Kidney (tissue), 13 donors: ENCODE measurements at regions not wholly inside any gene's neighbourhood (a gene's known extent, or its start where the extent isn't known, plus 50 kb on each side); places are given as distances from the start of the nearest gene placed in this dataset.

Source experiments
- DNase-seq, 5 donors: peaks; one replicate each; pipeline ENCODE4 v3.0.0-alpha.2; 2013 to 2020
- FAIRE-seq: peaks from 2 replicates; lab custom pipeline; 2012; peaks lifted over from hg19 to GRCh38; lab: Jason Lieb, UNC
- H3K27ac ChIP-seq, 2 donors: one replicate each; pipeline ENCODE4 v1.7.0; 2013; ENCODE audit warnings: low read depth in 2 of 2, low read length in 2 of 2, inconsistent platforms in 1 of 2
- H3K27me3 ChIP-seq: one replicate; pipeline ENCODE4 v1.7.1; 2013; ENCODE audit warnings: low read length, inconsistent platforms; ENCODE audit not compliant: control insufficient read depth, insufficient read depth
- H3K36me3 ChIP-seq, 3 donors: one replicate each; pipeline versions ENCODE4 v1.7.0 to v1.7.1; 2013; ENCODE audit warnings: low read length in 3 of 3, control low read depth in 1 of 3, inconsistent platforms in 1 of 3; ENCODE audit not compliant: insufficient read depth in 3 of 3, control insufficient read depth in 2 of 3
- H3K4me1 ChIP-seq, 3 donors: one replicate each; pipeline versions ENCODE4 v1.7.0 to v1.7.1; 2013; ENCODE audit warnings: low read length in 3 of 3, inconsistent platforms in 1 of 3, low read depth in 1 of 3; ENCODE audit not compliant: control insufficient read depth in 2 of 3, insufficient read depth in 2 of 3
- H3K4me3 ChIP-seq, 3 donors: one replicate each; pipeline versions ENCODE4 v1.7.0 to v1.8.1; 2013; ENCODE audit warnings: low read length in 3 of 3, control low read depth in 1 of 3, inconsistent platforms in 1 of 3
- H3K9ac ChIP-seq, 3 donors: one replicate each; pipeline versions ENCODE4 v1.7.0 to v1.7.1; 2013; ENCODE audit warnings: low read length in 3 of 3, control low read depth in 1 of 3, inconsistent platforms in 1 of 3
- H3K9me3 ChIP-seq, 3 donors: one replicate each; pipeline versions ENCODE4 v1.7.0 to v1.7.1; 2013; ENCODE audit warnings: low read length in 3 of 3, control low read depth in 1 of 3, inconsistent platforms in 1 of 3; ENCODE audit not compliant: control insufficient read depth in 2 of 3, insufficient read depth in 1 of 3
- intact Hi-C: fragments of 100-400 bp; cut with DNase I; formaldehyde crosslinking; loops from one replicate; pipeline ENCODE4 v1.11.1; 2022
- TF ChIP-seq, protein P1 (sequence below): IDR thresholded peaks from 3 replicates; pipeline ENCODE4 v1.5.1; 2012; ENCODE audit warnings: mild to moderate bottlenecking, moderate library complexity, borderline replicate concordance; ENCODE audit not compliant: insufficient read depth; ENCODE audit errors: extremely low read depth
- donor health status: control.
- donor health status: control.
- donor health status: control.
- donor health status: control.
- donor health status: control.
- donor health status: DM: yes; HTN: yes; CAD: no.
- donor health status: Normal renal cell carcinoma (clear cell type).

GRCh38 chr10:106493226-106493625 lies 671.3 kb downstream of the SORCS1 start:
- Histone ChIP-seq H3K27me3 (no peaks in the 10 kb centered on the region), H3K9me3 (no peaks in the 10 kb centered on the region), H3K27ac (no peak overlapping the region), H3K4me3 (no peak overlapping the region), H3K4me1 (no peaks in the 10 kb centered on the region), H3K9ac (no peak overlapping the region), H3K36me3 (no peaks in the 10 kb centered on the region)
- no peak for FAIRE-seq
- TF ChIP-seq, protein P1, sequence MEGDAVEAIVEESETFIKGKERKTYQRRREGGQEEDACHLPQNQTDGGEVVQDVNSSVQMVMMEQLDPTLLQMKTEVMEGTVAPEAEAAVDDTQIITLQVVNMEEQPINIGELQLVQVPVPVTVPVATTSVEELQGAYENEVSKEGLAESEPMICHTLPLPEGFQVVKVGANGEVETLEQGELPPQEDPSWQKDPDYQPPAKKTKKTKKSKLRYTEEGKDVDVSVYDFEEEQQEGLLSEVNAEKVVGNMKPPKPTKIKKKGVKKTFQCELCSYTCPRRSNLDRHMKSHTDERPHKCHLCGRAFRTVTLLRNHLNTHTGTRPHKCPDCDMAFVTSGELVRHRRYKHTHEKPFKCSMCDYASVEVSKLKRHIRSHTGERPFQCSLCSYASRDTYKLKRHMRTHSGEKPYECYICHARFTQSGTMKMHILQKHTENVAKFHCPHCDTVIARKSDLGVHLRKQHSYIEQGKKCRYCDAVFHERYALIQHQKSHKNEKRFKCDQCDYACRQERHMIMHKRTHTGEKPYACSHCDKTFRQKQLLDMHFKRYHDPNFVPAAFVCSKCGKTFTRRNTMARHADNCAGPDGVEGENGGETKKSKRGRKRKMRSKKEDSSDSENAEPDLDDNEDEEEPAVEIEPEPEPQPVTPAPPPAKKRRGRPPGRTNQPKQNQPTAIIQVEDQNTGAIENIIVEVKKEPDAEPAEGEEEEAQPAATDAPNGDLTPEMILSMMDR: no peak
- no peak for DNase-seq
- intact Hi-C loops: no loop called here

DNA sequence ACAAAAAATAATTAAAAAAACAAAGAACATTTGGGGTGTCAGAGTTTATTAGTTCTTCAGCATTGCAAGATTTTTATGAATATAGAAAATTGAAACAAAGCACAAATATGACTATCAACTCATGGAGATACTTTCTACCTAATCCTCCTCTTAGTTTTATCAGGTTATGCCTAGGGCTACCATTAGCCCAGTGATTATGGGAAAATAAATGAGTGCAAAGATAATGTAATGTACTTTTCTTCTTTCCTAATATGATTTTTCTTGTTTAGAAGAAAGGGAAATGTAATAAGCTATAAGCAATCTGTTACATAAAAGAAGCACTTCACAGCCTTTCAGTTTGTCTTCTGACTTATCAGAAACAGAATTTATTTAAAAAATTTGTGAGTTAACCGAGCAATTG lies 676.8 kb downstream of the SORCS1 start:
- H3K4me3 ChIP-seq: no peak overlapping the region
- no peaks in the 10 kb centered on the region for H3K36me3 ChIP-seq
- no peaks in the 10 kb centered on the region for H3K9me3 ChIP-seq
- DNase-seq: no peak
- TF ChIP-seq, protein P1: no peak
- FAIRE-seq: no peak
- no peaks in the 10 kb centered on the region for H3K27me3 ChIP-seq
- H3K4me1 ChIP-seq: no peaks in the 10 kb centered on the region
- intact Hi-C loops: no loop called here
- no peak overlapping the region for H3K27ac ChIP-seq
- H3K9ac ChIP-seq: no peak overlapping the region

GRCh38 chr10:106481598-106482275 lies 682.8 kb downstream of the SORCS1 start:
- no peak for DNase-seq
- H3K4me1 ChIP-seq: no peaks in the 10 kb centered on the region
- TF ChIP-seq, protein P1: no peak
- no peak overlapping the region for H3K4me3 ChIP-seq
- H3K27ac ChIP-seq: no peak overlapping the region
- no peaks in the 10 kb centered on the region for H3K36me3 ChIP-seq
- intact Hi-C loops: no loop called here
- no peak for FAIRE-seq
- H3K27me3 ChIP-seq: no peaks in the 10 kb centered on the region
- no peak overlapping the region for H3K9ac ChIP-seq
- H3K9me3 ChIP-seq: no peaks in the 10 kb centered on the region

GRCh38 chr10:106479636-106480035 lies 684.9 kb downstream of the SORCS1 start:
- no peak for FAIRE-seq
- intact Hi-C loops: no loop called here

More at GRCh38 chr10:106479636-106480035, 684.9 kb downstream of the SORCS1 start:
- Histone ChIP-seq H3K9ac (no peak overlapping the region), H3K27ac (no peak overlapping the region), H3K36me3 (no peaks in the 10 kb centered on the region), H3K4me1 (no peaks in the 10 kb centered on the region), H3K4me3 (no peak overlapping the region), H3K27me3 (no peaks in the 10 kb centered on the region), H3K9me3 (no peaks in the 10 kb centered on the region)
- TF ChIP-seq, protein P1: no peak
- no peak for DNase-seq
